GM20431 (cell line): ENCODE measurements at regions not wholly inside any gene's neighbourhood (a gene's known extent, or its start where the extent isn't known, plus 50 kb on each side); places are given as distances from the start of the nearest gene placed in this dataset.

Experiments used
- in situ Hi-C: fragments of 300-500 bp; cut with MseI, MboI; formaldehyde crosslinking; loops from one replicate; pipeline ENCODE4 v1.15.0; 2020; ENCODE audit warnings: low sequenced_read_pairs; ENCODE audit not compliant: unreplicated experiment

GRCh38 chr20:7371518-7372163, 568.6 kb downstream of the HAO1 start:
- in situ Hi-C loops, result no loop called here

- in situ Hi-C loops, result no loop called here
Measured at GRCh38 chr20:7375905-7376304, 564.4 kb downstream of the HAO1 start.

GRCh38 chr20:7378864-7379605, 561.2 kb downstream of the HAO1 start:
- in situ Hi-C loops, result no loop called here

- in situ Hi-C loops, result no loop called here
Measured at GRCh38 chr20:7379621-7380220, 560.5 kb downstream of the HAO1 start.

GRCh38 chr20:7383216-7383615, 557.0 kb downstream of the HAO1 start:
- in situ Hi-C loops, result no loop called here

GRCh38 chr20:7387638-7388193, 552.5 kb downstream of the HAO1 start:
- in situ Hi-C loops, result no loop called here

GRCh38 chr20:7389216-7389615, 551.0 kb downstream of the HAO1 start:
- in situ Hi-C loops, result no loop called here

- in situ Hi-C loops, result no loop called here
Measured at GRCh38 chr20:7392542-7393206, 547.6 kb downstream of the HAO1 start.

- in situ Hi-C loops, result no loop called here
Measured at GRCh38 chr20:7399114-7399513, 541.1 kb downstream of the HAO1 start.

GRCh38 chr20:7399575-7399974, 540.7 kb downstream of the HAO1 start:
- in situ Hi-C loops, result no loop called here

GRCh38 chr20:7406671-7407070, 533.6 kb downstream of the HAO1 start:
- in situ Hi-C loops, result no loop called here

GRCh38 chr20:7410150-7410549, 530.1 kb downstream of the HAO1 start:
- in situ Hi-C loops, result no loop called here

GRCh38 chr20:7411075-7411474, 529.2 kb downstream of the HAO1 start:
- in situ Hi-C loops, result no loop called here

- in situ Hi-C loops, result no loop called here
Measured at GRCh38 chr20:7415427-7415826, 524.8 kb downstream of the HAO1 start.

- in situ Hi-C loops, result no loop called here
Measured at GRCh38 chr20:7416382-7416781, 523.9 kb downstream of the HAO1 start.

- in situ Hi-C loops, result no loop called here
Measured at GRCh38 chr20:7420345-7420744, 519.9 kb downstream of the HAO1 start.

GRCh38 chr20:7426890-7427496, 513.3 kb downstream of the HAO1 start:
- in situ Hi-C loops, result no loop called here

- in situ Hi-C loops, result no loop called here
Measured at GRCh38 chr20:7428946-7429345, 511.3 kb downstream of the HAO1 start.

- in situ Hi-C loops, result no loop called here
Measured at GRCh38 chr20:7432612-7433011, 507.6 kb downstream of the HAO1 start.

- in situ Hi-C loops, result no loop called here
Measured at GRCh38 chr20:7437311-7437710, 502.9 kb downstream of the HAO1 start.
